ENCODE measurements at regions not wholly inside any gene's neighbourhood (a gene's known extent, or its start where the extent isn't known, plus 50 kb on each side); places are given as distances from the start of the nearest gene placed in this dataset.
A peak's percentile ranks its signal among the peaks of the same experiment; 100 is the strongest.

DNA sequence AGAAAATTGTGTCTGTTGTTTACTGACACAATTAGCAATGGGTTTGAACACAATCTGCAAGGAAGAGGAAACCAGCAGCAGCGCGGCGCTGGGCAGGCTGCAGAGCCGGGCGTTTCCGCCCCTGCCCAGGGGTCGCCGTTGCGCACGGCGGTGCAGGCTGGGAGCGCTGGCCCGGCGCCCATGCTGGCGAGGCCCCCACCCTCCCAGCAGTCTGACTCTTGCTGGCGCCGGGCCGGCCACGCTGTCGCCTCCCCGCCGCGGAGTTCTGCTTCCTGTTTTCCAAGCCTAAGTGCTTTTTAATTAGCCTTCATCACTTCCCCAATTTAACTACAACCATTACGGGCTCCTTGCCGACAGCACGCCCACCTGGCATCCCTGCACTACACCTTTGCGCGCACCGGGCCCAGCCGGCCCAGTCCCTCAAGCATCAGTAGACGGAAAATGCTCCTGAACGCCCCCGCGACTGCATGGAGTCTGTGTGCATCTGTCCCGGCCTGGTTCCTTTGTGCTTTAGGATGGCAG lies 212.1 kb downstream of the GXYLT1 start:
- DNase-seq (ENCODE audit: low spot score): peak; percentile 48

DNA sequence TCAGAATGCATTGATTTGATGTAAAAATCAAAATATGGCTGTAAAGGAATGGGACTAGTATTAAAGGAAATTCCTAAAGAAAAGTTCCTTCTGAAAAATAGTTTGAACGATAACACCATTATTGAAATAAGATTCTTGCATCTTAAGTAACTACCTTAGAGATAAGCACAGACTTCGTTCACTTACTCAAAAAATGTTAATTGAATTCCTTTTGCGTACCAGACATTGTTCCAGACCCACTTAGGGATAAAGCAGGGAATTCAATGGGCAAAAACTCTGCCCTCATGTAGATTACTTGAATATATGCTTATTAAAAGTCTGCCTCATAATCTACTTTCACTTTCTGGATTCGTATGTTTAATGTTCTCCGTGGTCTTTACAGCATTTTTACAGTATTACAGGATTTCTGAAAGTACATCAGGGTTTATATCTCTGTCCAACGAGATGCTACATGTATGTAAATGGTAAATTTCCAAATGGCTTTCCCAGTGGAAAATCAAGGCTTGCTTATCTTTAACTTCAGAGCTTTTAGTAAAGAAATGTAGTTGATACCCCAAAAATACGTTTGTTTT lies 213.7 kb downstream of the GXYLT1 start:
- no peak for DNase-seq (ENCODE audit: low spot score)

DNA sequence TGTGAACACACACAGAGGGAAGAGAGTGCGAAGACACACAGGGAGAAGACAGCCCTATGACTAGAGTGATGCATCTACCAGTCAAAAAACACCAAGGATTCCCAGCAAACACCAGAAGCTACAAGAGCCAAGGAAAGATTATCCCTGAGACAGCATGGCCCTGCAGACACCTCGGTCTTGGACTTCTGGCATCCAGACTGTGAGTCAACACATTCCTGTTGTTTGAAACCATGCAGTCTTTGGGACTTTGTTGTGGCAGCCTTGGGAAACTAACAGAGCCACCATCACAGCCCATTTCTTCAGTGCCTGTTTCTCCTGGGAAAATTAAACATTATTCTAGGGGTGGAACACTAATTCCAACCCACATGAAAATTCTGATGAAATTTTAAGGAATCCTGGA lies 220.6 kb downstream of the GXYLT1 start:
- peak; percentile 68 for DNase-seq (ENCODE audit: low spot score)

DNA sequence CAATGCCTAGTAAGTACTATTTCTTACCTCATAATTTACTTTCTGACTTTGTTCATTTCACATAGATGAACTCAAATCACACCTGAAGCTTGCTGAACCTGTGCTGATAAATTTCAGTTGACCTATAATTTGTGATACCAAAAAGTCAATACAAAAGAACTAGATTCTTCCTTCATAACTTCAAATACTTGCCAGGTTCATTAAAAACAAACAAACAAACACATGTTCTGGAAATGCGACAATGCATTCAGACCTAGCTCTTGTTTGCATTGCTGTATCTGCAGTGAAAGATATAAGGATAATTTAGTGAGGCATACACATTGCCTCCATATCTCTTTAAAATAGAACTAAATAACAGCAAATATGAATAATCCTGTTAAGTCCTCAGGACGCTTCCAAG lies 221.3 kb downstream of the GXYLT1 start:
- DNase-seq (ENCODE audit: low spot score): no peak

DNA sequence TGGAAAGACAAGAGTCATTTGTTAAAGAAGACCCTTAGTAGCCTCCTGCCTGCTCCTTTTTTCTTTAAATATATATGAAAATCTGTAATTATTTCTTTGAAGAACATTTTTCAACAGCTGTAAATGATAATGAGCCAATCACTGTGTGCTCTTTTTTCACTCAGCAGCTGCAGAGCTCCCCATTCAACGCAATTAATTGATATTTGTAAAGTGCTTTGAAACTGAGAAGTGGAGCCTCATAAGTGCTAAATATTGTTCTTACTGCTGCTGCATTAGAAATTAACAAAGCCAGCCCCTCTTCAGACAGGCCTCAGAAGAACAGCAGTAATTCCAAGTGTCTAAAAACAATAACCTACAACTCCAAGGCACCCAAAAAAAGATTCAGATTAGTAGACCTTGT lies 224.3 kb downstream of the GXYLT1 start:
- no peak for DNase-seq (ENCODE audit: low spot score)

DNA sequence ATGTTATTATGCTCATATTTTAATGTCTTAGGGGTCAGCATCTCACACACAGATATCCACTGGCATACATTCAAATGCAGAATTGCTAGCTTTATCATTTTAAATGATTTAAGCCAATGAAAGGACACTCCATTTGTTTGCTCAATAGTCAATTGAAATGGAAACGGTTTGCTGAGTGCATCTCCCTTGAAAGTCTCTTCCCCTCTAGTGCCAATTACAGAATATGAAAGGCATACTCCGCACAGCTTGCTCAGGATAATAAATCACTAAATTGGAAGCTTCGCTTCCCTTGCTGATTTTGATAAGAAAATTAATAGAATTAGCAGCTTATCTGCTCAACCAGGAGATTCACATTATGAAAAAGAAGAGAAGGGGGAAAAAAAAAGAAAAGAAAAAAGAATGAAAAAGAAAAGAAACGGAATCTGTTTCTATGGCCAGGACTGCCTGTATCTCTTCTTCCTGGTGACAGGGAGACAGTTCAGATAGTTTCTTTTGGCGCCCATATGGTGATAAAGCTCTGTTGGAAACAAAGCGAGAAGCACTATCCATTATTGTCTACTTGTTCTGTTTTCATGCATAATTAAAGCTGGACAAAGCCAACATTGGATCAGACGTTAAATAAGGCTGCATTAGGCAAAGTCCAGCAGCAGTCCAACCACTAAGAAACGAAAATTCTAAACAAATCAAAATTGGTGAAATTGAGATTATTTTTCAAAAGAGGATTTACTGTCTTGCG lies 225.0 kb downstream of the GXYLT1 start:
- DNase-seq (ENCODE audit: low spot score): no peak

DNA sequence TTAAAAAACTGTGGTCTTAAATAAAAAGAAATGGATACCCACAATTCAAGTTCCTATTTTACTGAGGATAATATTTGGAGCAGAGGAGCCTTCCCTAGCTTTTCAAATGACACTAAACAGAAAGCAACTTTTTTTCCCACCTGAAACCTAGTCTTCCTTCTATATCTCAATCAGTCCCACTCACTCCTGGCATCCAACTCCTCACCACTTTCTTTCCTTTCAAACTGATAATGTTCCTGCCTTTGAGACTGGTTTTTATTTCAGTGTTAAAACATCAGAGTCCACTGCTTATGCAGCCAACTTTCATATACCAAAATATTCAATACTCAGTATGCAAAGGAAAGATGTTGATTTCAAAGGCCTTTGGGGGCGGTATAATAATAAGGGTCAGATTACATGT lies 225.6 kb downstream of the GXYLT1 start:
- no peak for DNase-seq (ENCODE audit: low spot score)

DNA sequence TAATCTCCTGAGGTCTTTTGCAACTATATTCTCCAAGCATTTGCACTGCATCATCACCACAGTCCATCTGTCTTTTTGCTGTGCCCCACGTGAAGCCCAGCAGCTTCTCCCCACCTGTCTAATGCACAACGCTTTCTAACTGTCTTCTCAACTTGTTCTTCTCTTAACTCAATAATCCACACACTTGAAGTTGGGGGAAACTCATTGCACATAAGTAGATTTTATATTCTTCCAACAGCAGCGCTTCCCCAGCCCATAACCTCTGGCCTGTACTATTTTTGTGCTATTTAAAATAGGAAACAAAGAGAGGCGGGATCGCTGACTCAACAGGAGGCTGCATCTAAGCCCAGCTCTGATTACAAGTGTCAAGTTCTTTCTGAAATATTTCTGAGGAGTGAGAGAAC lies 226.7 kb downstream of the GXYLT1 start:
- no peak for DNase-seq (ENCODE audit: low spot score)

DNA sequence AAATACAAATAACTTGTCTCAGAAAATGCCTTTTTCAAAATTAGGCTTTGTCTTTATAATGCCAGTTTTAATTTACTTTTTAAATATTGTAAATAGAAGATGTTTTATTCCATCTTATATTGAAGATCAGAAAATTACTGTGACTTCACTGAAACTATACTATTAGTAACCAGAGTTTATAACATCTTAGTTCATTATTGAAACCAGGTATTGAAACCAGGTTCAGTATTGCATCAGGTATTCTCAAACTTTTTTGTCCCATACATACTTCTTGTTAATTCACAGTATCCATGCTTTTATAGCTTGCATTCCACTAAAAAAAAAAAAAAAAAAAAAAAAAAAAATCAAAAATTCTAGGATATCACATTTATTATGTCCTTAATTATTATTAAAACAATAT lies 227.5 kb downstream of the GXYLT1 start:
- DNase-seq (ENCODE audit: low spot score): no peak

DNA sequence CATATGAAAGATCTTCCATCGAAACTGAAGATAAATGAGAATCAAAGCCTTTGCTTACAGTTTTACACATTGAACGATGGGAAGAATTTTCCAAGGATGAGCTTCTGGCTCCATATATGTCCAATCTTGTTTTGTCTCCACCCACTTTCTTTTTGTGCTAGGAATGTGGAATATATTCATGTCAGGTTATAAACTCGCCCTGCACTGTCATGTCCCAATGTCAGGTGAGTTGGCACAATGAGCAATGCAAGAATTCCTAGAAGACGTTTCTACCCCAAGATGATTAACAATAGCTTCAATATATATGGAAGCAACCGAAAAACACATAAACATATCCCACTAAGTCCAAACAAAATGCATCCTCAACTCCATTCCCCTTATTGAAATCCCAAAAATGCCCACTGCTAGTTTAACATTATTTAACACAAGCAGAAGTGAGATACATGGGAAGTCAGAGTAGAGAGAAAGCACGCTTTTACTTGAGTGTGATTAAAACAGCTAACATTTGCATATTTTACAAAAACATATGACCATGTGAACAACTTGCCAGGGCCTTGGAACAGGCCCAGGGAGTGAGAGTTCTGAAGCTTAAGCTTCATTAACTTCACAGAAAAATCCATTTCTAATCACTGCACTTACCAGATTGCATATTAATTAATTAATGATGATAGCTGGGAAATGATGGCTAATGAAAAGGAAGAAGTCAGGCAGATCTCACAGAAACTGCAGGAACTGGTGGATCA lies 233.9 kb downstream of the GXYLT1 start:
- no peak for DNase-seq (ENCODE audit: low spot score)

DNA sequence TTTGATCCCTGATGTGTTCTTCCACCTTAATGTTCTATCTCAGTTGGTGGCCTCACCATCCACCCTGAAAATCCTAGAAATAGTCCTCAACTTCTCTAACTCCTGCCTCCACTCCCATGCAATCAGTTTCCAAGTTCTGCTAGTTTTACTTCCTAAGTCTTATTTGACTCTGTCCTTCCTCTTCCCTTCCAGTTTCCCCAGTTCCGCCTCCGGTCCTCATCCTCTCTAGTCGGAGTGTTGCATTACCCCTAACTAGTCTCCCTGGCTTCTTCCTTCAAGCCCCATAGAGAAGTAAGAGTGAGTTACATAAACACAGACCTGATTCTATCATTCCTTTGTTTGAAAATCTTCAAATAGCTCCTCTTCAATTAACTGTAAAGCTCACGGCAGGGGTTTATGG lies 236.5 kb downstream of the GXYLT1 start:
- DNase-seq (ENCODE audit: low spot score): no peak

DNA sequence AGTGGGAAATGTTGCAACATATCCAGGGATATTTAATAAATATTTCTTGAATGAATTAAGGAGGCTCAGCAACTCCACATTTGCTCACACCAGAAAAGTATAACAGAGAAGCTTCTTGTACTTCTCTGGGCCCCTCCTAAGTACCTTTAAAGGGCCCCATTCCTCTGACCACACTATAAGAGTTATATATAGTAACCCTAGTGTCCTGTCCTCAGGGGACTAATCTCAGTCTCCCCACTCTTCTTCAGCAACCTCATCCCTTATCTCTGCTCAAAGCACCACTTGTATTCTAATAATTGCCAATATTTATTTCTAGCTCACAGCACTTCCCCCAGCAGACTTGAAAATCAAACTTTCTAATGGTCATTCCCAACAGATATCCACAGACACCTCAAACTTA lies 237.1 kb downstream of the GXYLT1 start:
- DNase-seq (ENCODE audit: low spot score): no peak

DNA sequence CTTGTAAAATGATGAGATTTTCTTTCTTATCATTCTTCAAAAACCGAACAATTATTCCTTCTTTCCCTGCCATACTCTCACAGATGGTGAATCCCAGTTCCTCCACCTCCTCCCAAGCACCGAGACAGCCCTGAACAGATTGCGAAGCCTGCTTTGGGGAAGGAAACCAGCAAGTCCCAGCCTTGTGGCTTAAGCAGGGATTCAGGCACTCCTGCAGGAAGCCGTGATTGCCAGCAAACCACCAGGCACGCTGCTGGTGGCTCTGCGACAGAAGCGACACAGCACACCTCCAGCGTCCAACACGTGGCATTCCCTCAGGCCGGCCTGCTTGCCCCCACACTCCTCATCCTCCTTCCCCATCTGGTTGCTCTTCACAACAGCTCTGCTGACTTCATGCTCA lies 237.7 kb downstream of the GXYLT1 start:
- DNase-seq (ENCODE audit: low spot score): no peak

DNA sequence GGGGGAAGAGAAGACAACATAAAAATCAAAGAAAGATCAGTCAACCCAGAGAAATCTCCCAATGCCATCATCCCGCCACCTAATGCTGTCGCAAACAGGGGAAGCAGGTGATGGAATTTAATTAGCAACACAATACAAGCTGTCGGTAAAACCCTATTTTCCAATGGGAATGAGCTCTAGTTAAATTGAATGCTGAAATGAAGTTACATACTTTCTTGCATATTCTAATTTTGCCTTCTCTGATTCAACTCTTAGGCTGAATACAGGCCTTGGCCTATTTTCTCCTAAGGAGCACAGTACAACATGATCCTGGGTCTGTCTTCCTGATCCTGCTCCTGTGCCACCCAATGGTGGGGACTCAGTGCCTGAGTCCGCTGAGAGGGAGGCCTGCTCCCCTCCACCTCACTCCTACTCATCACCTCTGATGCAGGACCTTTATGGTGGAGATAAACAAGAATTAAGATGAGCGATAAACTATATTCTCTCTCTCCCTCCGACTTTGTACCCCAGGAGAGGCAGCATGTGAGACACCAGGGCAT lies 238.8 kb downstream of the GXYLT1 start:
- no peak for DNase-seq (ENCODE audit: low spot score)

DNA sequence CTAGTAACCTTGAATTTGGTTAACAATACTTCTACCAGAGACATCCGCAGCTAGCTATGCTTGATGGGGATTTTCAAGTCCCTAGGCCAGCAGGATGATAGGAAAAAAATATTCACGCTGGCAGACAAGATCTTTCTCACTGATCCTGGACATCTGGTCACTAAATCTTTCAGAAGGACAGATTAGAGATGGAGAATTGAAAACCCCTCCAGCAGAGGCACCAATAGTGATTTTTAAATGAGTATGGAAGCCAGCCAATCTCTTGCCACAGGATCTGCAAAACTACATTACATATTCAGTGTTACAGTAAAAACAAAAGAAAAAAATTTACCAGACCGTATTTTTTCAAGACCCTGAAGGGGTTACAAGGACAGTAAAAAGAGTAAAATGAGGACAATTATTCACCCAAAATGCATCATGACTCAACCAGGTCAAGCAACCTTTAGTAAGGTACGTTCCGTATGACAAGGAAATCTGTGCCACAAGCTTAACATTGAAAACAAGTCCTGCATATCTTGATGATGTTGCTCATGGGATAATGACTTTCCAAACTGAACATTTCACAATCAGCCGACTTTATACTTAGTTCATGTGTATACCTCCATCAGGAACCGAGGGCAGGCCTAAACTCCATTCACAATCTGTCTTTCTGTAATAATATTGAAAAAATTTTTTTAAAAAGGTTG lies 239.5 kb downstream of the GXYLT1 start:
- DNase-seq (ENCODE audit: low spot score): no peak

DNA sequence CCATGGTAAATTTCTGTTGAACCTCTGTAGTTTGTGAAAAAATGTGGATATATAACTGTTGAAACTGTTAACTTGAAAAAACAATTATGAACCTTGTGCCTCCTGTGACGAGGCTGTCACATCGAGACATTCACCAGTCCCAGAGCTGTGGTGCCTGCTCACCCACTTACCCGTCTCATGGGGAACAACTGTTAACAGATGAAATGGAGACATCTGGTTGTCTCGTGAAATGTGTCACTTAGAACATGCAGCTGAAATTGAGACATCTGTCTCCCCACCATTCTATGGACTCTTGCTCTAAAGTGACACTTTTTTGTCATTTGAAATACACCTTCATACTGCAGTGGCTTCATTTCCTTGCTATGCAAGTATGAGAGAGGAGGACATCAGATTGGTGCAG lies 240.6 kb downstream of the GXYLT1 start:
- no peak for DNase-seq (ENCODE audit: low spot score)

DNA sequence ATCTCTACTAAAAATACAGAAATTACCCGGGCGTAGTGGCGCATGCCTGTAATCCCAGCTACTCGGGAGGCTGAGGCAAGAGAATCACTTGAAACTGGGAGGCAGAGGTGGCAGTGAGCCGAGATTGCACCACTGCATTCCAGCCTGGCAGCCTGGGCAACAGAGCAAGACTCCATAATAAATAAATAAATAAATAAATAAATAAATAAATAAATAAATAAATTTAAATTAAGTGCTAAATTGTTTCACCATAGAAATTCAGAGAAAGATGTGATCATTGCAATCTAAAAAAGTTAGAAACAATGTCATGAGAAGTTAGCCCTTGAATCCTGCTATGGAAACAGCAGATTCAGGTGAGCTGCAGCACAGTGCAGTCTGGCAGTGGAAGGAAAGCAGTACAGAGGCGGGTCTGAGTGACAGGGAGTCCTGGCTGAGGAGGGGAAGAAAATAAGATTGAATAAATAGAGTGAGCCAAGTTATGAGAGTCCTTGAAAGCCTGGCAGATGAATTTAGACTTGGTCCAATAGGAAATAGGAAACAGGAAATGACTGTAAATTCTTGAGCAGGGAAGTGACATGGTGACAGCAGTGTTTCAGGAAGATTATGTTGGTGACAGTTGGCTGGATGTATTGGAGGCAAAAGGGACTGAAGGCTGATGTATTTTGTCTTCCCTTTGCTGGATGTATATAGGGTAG lies 241.5 kb downstream of the GXYLT1 start:
- peak; percentile 3 for DNase-seq (ENCODE audit: low spot score)

DNA sequence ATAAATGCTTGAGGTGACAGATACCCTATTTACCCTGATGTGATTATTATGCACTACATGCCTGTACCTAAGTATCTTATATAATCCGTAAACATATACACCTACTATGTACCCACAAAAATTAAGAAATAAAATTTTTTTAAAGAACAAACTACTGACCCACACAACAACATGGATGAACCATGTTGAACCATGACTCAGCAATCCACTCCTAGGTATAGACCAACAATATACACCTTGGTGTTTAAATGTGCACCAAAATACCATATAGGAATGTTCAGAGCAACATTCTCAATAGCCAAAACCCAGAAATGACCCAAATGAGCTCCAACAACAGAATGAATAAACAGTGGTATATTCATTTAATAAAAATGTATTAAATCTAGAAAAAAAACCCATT lies 245.1 kb downstream of the GXYLT1 start:
- DNase-seq (ENCODE audit: low spot score): no peak

DNA sequence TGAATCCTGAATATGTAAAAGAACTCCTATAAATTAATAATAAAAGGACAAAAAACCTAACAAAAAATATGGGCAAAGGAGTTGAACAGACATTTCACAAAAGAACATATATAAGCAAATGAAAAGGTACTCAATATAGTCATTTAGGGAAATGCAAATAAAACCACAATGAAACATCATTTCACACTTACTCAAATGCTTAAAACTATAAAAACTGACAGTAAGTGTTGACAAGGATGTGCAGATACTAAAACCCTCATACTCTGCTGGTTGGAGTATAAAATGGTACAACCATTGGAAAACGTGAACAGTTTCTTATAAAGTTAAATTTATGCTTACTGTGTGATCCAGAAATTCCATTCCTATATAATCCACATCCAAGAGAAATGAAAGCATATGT lies 247.1 kb downstream of the GXYLT1 start:
- DNase-seq (ENCODE audit: low spot score): no peak

DNA sequence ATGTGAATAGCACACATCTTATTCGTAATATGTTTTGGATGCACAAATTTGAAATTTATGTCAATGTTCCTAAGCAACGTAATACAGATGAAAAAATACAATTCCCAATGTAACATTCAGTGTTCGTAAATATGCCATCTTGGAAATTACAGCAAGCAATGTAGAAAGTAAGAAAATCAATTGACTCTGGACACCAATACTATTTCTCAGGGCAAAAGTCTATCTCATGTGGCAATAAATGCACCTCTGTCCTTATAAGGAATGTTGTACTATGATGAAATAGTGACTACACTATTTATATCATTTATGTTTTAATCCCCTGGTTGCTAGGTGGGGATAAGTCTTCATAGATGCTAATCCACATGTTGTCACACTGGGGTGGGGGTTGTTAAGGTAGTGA lies 251.2 kb downstream of the GXYLT1 start:
- DNase-seq (ENCODE audit: low spot score): no peak

DNA sequence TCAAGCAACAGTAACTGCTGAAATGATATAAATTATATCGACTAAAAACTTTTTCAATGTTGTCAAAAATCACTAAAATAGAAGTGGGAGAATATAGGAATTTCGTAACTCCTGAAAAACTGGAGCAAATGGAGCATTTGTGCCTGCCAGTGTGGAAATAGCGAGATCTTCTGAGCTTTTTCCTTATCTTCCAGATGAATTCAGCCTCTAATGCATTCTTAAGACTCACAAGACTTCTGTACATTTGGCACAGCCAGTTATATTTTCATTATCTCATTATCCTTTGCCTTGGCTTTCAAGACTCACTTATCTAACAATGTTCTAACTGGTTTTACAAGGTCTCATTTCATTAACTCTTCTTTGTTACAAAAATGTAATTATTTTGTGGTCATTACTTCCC lies 252.4 kb downstream of the GXYLT1 start:
- DNase-seq (ENCODE audit: low spot score): no peak

DNA sequence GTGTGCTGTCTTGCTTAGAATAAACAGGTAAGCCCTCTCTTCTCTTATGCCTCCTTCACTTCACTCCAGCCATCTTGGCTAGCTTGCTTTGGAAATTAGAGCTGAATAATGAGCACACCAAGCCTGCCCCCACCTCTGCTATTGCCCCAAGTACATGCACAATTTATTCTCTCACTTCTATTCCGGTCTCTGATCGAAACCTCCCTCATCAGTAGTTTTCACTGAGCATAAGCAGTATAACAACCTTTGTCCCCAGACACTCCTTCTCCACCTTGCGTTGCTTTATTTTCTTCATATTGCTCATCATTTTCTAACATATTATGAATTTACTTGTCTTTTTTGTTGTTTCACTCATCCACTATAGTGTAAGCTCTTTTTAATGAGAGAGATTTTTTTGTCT lies 253.4 kb downstream of the GXYLT1 start:
- no peak for DNase-seq (ENCODE audit: low spot score)
